HG03066 (cell line): ENCODE measurements at regions not wholly inside any gene's neighbourhood (a gene's known extent, or its start where the extent isn't known, plus 50 kb on each side); places are given as distances from the start of the nearest gene placed in this dataset.
A peak's percentile ranks its signal among the peaks of the same experiment; 100 is the strongest.

Experiments
- ATAC-seq: cut with Tn5 transposase; IDR thresholded peaks from one replicate; pipeline ENCODE4 v1.9.1; 2021; ENCODE audit warnings: low read depth; ENCODE audit not compliant: unreplicated experiment

GRCh38 chr3:46114323-46114988 is 87.2 kb upstream of the XCR1 start:
- no peak for ATAC-seq

GRCh38 chr3:46113608-46114007 is 86.3 kb upstream of the XCR1 start:
- ATAC-seq: no peak

DNA sequence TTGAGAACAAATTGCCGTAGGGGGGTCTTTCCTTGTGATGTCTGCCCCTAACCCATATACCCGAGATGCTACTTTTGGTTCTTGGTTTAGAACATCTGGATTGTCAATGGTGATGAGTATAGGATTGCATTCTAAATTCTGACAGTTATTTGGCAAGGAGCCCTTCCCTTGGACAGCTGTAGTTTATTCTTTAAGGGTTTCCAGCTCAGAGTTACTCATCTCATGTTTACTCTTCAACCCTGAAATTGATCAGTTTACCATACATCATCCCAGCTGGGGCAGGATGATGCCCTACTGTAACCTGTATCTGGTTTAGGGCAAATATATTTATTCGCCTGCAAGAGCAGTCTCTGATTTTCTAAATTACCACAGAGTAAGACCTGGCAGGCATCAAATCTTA is 85.7 kb upstream of the XCR1 start:
- no peak for ATAC-seq

- no peak for ATAC-seq
Observed at GRCh38 chr3:46112296-46112695, 85.0 kb upstream of the XCR1 start.

DNA sequence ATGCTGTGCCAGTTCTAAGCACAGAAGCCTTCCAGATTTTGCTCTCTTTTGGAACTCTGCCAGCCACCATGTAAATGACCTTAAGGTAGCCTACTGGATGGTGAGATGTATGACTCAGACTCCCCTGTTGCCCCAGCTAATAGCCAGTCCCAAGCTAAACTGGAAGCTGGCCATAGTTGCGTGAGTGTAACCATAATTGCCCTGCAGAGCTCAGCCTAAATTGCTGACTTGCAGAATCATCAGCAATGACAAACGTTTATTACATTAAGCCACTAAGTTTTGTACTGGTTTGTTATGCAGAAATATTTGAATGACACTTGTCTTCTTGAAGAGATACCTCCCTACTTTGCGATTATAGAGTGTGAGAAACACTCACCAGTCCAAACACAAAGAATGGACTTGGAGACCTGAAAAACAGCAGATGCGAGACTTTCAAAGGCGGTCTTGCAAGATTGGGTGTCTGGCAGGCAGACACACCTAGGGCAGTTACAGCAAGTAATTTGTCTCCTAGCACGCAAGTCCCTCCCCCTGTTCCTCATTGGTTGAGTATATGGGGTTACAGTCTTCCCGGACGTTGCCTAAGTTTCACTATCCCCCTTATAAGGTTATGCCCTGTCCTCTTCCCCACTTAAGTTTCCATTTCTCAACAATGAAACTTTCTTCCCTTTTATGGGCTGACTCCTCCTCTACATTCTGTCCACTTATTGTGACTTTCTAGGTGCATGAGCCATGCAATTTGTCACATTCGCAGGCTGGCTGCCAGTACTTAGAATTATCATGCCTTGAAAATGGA is 83.6 kb upstream of the XCR1 start:
- ATAC-seq: peak; percentile 63

- no peak for ATAC-seq
Observed at GRCh38 chr3:46107682-46108081, 80.4 kb upstream of the XCR1 start.

DNA sequence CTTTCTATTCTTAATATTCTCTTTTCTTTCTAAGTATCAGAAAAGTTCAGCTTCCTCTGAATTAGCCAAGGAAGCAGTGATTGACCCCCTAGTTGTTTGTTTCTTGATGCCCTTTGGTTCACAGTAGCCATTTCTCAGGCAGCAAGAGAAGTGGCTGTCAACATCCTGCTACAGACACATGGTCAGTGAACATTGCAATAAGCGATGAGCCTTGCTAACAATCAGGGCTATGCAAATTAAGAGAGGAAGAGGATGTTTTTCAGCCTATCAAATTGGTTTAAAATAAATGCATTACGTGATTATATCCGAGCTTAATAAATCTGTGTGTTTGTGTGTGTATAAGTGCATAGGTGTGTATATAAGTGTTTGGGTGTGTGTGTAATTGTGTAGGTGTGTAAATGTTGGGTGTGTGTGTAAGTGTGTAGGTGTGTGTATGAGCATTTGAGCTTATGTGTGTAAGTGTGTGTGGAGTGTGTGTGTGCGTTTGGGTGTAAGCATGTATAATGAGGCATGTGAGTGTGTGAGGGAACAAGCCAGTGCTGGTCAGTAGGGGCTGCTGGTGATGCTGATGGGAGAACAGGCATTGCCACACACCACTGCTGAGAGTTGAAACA is 78.1 kb upstream of the XCR1 start:
- no peak for ATAC-seq

DNA sequence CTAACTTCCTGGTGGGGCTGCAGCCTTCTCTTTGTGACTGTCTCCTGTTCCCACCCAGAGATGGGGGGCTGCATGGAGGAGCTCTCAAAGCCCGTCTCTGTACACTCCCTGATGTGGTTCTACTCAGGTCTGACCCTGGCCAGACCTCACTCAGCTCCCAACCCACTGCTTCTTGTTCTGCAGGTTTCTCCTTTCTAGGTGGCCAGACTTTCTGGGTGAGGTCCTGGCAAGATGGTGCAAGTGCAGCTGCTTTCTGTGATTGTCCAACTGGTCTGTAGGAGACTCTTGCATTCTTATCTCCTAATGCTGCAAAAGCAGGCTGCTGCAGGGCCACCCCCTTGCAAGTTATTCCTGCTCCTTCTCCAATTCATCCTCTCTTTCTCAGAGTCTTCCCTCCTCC is 77.4 kb upstream of the XCR1 start:
- ATAC-seq: no peak

DNA sequence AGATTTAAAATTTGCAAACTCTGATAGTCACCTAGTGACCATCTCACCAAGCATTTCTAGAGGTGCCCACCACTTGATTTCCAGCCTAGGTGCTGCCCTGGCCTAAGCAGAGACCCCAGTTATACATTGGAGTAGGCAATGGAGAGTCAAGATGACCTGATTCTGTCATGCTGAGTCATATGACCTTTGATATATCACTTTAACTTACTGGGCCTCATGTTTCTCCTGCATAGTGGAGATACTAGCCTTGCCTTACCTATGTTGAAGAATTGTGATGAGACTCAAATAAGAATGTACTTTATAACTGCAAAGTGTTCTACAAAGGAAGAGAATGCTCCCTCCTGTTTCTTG is 75.5 kb upstream of the XCR1 start:
- no peak for ATAC-seq

GRCh38 chr3:46102059-46102779 is 74.9 kb upstream of the XCR1 start:
- no peak for ATAC-seq

DNA sequence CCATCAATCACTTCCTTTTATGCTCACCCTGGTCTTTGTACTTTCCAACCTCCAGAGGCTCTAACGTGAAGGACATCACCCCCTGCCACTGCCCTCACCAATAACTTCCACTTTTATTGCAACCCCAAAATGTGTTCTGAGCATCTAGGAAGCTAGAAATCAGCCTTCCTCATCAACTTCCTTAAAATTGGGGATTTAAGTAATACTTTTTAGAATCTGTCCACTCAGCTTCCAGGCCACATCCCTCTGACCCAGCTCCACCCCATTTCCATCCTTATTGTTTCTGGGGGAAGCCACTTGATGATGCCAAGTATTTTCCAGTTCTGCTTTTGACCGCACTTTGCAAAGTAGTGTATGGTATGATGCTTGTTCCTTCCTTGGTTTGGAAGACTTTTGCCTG is 73.5 kb upstream of the XCR1 start:
- no peak for ATAC-seq

DNA sequence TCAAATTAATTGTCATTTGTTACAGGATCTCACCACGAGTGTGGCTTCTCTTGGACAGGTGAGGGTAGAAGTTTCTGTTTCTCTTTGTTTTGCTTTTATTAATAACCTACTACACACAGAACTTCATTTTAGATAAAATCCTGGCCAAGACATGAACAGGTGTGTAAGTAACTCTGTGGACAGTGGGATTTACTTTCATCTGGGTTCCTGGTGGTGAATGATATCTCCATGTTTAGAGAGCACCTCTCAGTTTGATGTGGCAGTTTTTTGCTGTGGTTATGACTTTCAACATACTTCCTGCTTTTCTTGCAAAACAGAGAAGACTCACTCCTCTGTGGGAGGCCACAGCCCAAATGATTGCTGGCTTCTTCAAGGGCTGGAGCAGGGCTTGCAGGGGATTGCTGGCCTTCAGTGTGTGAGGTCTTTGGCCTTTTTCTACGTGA is 71.1 kb upstream of the XCR1 start:
- peak; percentile 49 for ATAC-seq

DNA sequence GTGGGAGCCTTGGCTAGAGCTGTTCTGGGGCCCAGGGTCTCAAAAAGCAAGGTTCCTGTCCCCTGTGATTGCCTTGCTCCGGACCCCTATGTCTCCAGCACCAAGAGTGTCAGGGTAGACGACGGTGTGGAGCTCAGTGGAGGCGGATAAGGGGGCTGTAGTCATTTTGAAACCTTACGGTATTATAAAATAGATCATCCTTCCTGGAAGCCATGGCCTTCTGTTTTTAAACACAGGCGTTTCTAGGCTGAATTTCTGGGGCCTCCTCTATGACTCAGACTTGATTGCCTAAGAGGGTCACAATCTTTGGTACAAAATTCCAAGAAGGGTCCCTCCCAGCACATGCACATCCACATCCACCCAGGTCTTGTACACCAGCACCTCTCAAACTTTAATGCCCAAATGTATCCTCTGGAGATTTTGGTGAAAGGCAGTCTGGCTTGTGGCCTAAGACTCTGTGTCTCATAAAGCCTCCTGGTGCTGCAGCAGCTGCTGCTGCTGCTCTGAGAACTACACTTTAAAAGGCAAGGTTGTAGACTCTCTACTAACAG is 70.5 kb upstream of the XCR1 start:
- ATAC-seq: peak; percentile 17

GRCh38 chr3:46096781-46097180 is 69.5 kb upstream of the XCR1 start:
- no peak for ATAC-seq

DNA sequence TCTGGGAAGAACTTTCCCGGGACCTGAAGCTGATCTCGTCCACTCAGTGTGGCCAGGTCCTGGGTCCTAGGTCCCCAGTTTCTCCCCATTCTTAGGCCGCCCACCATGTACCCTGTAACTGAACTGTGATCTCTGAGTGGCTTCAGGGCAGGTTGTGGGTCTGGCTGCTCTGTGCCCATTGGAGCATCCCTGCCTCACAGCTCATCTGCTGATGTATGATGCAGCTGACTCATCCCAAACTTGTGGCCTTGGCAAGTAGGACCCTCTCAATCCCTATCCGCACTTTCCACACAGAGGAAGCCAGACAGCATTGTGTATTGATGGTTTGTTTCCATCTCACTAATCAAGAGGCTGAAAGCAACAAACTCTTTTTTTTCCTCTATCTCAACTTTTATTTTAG is 69.1 kb upstream of the XCR1 start:
- no peak for ATAC-seq

DNA sequence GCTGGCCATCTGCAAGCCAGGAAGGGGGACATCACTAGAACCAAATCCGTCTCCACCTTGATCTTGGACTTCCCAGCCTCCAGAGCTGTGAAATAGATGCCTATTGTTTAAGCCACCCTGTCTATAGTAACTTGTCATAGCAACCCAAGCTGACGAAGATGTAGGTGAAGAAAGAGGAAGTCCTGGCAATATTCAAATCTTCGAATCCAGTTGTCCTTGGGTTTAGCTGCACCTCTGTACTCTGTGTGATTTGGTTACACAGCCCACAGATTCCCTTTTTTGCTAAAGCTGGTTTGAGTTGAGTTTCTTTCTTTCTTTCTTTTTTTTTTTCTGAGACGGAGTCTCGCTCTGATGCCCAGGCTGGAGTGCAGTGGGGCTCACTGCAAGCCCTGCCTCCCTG is 68.0 kb upstream of the XCR1 start:
- peak; percentile 54 for ATAC-seq

DNA sequence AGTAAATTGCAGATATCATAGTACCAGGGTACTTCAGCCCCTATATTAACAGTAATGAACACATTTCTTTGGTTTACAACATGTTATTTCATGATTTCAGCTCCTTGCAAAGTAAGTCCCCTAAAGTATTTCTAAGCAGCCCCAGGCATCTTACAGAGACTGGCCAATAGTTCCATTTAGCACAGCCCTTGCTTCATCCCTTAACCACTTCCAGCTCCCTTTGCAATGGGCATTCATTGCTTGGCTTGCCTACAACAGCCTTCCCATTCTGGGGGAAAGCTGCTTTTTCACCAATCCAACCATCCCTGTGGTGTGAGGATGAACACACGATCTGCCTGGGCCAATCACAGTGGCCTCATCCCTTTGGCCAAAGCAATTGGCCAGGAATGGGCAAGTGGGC is 67.2 kb upstream of the XCR1 start:
- no peak for ATAC-seq

GRCh38 chr3:46093966-46094365 is 66.7 kb upstream of the XCR1 start:
- no peak for ATAC-seq

GRCh38 chr3:46093327-46093942 is 66.2 kb upstream of the XCR1 start:
- ATAC-seq: no peak

DNA sequence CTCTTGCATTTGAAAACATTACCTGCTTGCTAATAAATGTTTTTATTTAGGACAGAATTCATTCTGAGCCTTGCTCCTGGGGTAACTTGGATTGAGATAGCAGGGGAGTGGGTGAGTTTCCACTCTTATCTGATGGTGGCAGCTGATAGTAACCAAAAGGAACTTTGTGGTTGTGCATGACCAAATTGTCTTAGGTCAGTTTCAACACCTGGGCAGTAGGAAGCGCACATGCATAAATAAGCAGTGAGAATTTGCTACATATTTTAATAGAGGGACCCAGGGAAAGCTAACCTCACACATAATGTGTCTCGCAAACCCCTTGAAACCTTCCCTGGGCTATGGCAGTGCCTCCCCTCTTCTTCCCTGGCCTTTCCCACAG is 65.4 kb upstream of the XCR1 start:
- peak; percentile 36 for ATAC-seq
